Keratinocyte (primary cell): ENCODE measurements at regions not wholly inside any gene's neighbourhood (a gene's known extent, or its start where the extent isn't known, plus 50 kb on each side); places are given as distances from the start of the nearest gene placed in this dataset.

ENCODE experiments used
- EZH2 ChIP-seq: IDR thresholded peaks from one replicate; pipeline ENCODE4 v1.6.1; 2012; ENCODE audit warnings: inconsistent platforms, mild to moderate bottlenecking, low read length, moderate library complexity
- TF ChIP-seq, protein P1 (sequence below), 3 experiments: IDR thresholded peaks in 1 of 3; conservative IDR thresholded peaks in 1 of 3; optimal IDR thresholded peaks in 1 of 3; 2 replicates in 2 of 3; 3 replicates in 1 of 3; pipeline versions ENCODE3 to v1.5.1; 2011; ENCODE audit warnings: low read length in 3 of 3, mild to moderate bottlenecking in 3 of 3, moderate library complexity in 2 of 3, control low read depth in 1 of 3, inconsistent platforms in 1 of 3; ENCODE audit not compliant: insufficient read depth in 2 of 3; ENCODE audit errors: extremely low read depth in 1 of 3

DNA sequence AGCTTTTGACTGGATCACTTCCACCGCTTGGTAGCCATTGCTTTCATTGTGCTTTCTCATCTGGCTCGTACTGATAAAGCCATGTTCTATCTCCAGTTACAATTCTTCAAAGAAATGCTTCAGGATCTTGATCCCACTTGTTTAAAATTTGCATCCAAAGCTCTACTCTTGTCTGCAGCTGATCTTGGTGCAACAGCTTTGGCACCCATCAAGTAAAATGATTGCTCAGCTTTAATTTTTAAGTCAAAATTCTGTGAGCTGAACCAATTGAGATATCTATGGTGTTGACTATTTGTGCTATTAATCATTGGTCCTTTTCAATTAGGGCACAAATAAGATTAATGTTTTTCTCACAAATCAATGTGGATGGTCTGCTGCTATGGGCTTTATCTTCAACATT, 54.8 kb upstream of the DUSP10 start:
- TF ChIP-seq, protein P1, sequence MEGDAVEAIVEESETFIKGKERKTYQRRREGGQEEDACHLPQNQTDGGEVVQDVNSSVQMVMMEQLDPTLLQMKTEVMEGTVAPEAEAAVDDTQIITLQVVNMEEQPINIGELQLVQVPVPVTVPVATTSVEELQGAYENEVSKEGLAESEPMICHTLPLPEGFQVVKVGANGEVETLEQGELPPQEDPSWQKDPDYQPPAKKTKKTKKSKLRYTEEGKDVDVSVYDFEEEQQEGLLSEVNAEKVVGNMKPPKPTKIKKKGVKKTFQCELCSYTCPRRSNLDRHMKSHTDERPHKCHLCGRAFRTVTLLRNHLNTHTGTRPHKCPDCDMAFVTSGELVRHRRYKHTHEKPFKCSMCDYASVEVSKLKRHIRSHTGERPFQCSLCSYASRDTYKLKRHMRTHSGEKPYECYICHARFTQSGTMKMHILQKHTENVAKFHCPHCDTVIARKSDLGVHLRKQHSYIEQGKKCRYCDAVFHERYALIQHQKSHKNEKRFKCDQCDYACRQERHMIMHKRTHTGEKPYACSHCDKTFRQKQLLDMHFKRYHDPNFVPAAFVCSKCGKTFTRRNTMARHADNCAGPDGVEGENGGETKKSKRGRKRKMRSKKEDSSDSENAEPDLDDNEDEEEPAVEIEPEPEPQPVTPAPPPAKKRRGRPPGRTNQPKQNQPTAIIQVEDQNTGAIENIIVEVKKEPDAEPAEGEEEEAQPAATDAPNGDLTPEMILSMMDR (optimal IDR thresholded peaks at IDR 0.05 in 1 of 3, IDR thresholded peaks at IDR 0.05 in 1 of 3, conservative IDR thresholded peaks at IDR 0.05 in 1 of 3; ENCODE audit: extremely low read depth in 1 of 3, insufficient read depth in 2 of 3, low read length in 3 of 3), result no peak
- no peak for TF ChIP-seq EZH2
